OCI-LY7 (cell line): ENCODE measurements at regions not wholly inside any gene's neighbourhood (a gene's known extent, or its start where the extent isn't known, plus 50 kb on each side); places are given as distances from the start of the nearest gene placed in this dataset.

Experiments
- CTCF ChIP-seq: fragments of 200-600 bp; sonication (generic); conservative IDR thresholded peaks from 2 replicates; pipeline ENCODE4 v1.5.1; 2014; ENCODE audit warnings: mild to moderate bottlenecking, antibody characterized with exemption, low read length, moderate library complexity, mixed read lengths
- EZH2phosphoT487 ChIP-seq: fragments of 200-600 bp; sonication (generic); IDR thresholded peaks from 2 replicates; pipeline ENCODE4 v1.6.1; 2018; ENCODE audit warnings: low read depth, borderline replicate concordance, mild to moderate bottlenecking, mixed run types, antibody characterized with exemption, low read length, moderate library complexity, mixed read lengths

- TF ChIP-seq CTCF (no peak), EZH2phosphoT487 (no peak)
These were observed 167.1 kb upstream of the SOX1 start for GRCh38 chr13:111899714-111900389.
